ENCODE measurements at regions not wholly inside any gene's neighbourhood (a gene's known extent, or its start where the extent isn't known, plus 50 kb on each side); places are given as distances from the start of the nearest gene placed in this dataset.

GRCh38 chr7:117836-118614 is 74.3 kb upstream of the FAM20C start:
- TF ChIP-seq POLR2A (IDR thresholded peaks at IDR 0.05) (no peak), EP300 (IDR thresholded peaks at IDR 0.05) (no peak)
